GM18508 (cell line): ENCODE measurements at regions not wholly inside any gene's neighbourhood (a gene's known extent, or its start where the extent isn't known, plus 50 kb on each side); places are given as distances from the start of the nearest gene placed in this dataset.
A peak's percentile ranks its signal among the peaks of the same experiment; 100 is the strongest.
"Not testable (repeated sequence)": the region's sequence is repeated elsewhere in the genome, so short reads cannot be mapped to it uniquely, and the experiment has no call there.

Experiments
- ATAC-seq: cut with Tn5 transposase; IDR thresholded peaks from one replicate; pipeline ENCODE4 v1.9.1; 2021; ENCODE audit warnings: moderate number of reproducible peaks; ENCODE audit not compliant: insufficient read depth, unreplicated experiment

GRCh38 chr2:111488451-111488850 is 367.7 kb downstream of the BCL2L11 start:
- ATAC-seq = not testable (repeated sequence)

DNA sequence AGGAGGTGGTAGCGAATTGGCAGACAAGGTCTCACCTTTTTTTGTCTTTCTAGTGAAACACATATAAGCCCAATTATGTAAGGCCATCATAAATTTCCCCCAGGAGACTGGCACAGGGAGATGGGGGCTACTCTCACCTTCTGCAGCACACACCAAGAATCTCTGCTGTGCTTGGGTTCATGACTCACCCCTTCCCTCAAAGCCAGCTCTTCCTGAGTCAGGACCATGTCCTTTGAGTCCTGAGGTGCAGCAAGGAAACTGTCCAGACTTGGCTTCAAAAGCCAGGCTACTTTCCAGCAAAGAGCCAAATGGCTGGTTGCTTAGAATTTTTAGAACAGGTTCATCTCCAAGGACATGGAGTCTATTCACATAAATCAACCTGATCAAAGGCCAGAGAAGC is 368.7 kb downstream of the BCL2L11 start:
- ATAC-seq = not testable (repeated sequence)

DNA sequence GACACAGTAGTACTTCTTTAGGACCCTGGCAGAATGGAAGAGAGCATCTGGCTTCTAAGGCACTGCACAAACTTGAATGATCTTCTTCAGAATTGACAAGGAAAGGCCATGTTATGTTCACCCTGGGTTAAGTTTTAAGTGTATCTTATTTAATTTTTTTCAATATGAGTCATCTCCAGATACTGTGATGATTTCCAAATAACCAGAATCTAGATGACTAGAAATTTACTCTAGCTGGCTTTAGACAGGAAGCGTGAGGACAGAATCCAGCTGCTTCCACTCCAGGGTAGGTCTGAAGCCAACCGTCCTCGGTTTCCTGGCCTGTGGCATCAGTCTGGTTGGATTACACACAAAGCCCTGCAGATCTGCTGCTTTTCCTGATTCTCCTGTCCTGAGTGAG is 370.5 kb downstream of the BCL2L11 start:
- not testable (repeated sequence) for ATAC-seq

GRCh38 chr2:111491614-111492013 is 370.9 kb downstream of the BCL2L11 start:
- not testable (repeated sequence) for ATAC-seq

- ATAC-seq = not testable (repeated sequence)
These were observed 372.4 kb downstream of the BCL2L11 start for GRCh38 chr2:111492995-111493719.

- peak; percentile 60 for ATAC-seq
These were observed 373.0 kb downstream of the BCL2L11 start for GRCh38 chr2:111493720-111494078.

DNA sequence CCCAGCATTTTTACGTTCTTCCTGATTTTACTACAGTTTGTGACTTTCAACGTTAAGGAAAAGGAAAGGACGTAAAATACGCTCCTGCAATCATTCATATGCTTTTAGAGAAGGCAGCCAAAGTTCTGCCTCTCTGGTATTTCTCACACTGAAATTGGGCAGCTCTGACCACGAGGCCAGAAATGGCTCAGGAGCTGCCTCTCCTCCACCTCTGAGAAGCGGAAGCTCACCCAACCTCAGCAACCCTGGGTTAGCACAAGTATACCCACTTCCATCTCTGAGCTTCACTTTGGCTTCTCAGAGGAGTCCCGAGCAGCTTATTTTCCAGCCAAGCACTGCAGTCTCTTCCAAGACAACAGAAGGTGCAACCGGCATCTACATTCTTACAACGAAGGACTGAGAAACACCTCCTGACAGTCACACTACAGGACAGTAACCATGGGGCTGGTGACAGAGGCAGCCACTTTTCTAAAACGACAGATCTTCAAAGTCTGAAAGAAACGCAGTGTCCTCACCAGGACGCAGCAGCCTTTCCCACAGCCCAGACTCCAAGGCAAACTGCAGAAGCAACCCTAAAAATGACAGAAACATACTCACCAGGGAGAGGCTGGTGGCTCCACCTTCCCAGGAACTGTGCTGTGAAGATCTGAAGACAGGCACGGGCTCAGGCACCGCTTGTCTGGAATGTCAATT is 373.7 kb downstream of the BCL2L11 start:
- not testable (repeated sequence) for ATAC-seq

DNA sequence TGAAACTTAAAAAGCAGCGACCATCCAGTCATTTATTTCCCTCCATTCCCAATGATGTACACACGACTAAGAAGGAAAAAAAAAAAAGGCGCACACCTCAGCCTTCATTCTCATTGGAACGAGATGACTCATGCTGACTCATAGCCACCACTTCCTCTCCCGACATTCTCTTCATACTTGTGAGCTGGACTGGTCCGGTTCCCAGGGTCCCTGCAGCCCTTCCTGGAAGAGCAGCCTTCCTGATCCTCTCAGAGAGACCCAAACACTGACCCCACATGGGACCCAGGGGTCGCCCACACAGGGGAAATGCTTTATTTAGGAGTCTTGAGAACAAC is 374.2 kb downstream of the BCL2L11 start:
- not testable (repeated sequence) for ATAC-seq

- not testable (repeated sequence) for ATAC-seq
These were observed 374.9 kb downstream of the BCL2L11 start for GRCh38 chr2:111495636-111496035.

DNA sequence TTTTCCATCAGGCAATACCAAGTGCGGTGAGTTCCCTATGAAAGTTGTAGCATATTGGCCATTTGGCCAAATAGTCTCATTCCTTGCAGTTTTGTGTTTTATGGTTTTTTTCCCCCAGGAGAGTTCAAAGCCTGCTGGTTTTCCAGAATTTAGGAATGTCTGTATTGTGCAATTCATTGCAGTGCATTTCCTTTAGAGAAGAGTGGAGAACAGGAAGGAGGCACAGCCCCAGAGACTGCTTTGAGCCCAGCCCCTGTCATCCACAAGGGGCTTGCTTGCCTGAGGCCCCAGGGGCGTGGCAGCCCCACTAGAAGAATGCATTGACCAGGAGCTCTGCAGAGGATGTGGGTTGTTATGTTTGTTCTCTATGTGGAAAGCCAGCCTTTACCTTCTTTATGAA is 375.5 kb downstream of the BCL2L11 start:
- ATAC-seq = not testable (repeated sequence)

DNA sequence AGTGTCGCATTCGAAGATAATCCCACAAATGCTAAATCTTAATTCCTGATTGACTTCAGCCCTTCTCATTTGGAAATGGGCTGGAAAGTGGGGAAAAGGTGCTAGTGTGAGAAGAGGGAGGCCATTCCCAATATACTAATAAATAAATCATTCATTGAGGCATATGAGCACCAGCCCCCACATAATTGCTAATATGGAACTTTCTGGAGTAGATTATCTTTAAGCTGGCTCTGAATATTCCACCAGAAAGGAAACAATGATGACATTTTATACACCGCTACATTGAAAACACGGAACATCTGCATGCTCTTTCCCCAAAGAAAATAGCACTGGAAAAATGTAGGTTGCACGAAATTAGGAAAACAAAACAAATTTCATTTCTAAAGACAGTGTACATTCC is 376.1 kb downstream of the BCL2L11 start:
- not testable (repeated sequence) for ATAC-seq

GRCh38 chr2:111497270-111497669 is 376.6 kb downstream of the BCL2L11 start:
- ATAC-seq = not testable (repeated sequence)

DNA sequence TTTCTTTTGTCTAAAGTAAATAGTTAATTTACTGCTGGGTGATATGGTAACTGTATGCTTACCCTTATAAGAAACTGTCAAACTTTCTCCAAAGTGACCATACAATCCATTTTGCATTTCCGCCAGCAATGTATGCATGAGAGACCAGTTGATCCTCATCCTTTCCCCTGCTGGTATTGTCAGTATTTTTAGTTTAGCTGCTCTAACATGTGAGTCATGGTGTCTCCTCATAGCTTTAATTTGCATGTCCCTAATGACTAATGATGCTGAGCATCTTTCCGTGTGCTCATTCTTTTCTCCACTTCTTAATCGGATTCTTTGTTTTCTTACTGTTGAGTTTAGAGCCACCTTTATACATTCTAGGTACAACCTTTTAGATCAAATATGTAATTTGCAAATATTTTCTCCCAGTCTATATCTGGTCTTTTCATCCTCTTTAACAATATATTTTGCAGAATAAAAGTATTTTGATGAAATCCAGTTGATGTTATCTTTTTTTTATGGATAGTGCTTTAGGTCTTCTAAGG is 379.9 kb downstream of the BCL2L11 start:
- ATAC-seq = not testable (repeated sequence)

GRCh38 chr2:111503844-111504570 is 380.0 kb downstream of the ANAPC1 start:
- ATAC-seq = not testable (repeated sequence)

GRCh38 chr2:111504571-111504942 is 379.4 kb downstream of the ANAPC1 start:
- not testable (repeated sequence) for ATAC-seq

DNA sequence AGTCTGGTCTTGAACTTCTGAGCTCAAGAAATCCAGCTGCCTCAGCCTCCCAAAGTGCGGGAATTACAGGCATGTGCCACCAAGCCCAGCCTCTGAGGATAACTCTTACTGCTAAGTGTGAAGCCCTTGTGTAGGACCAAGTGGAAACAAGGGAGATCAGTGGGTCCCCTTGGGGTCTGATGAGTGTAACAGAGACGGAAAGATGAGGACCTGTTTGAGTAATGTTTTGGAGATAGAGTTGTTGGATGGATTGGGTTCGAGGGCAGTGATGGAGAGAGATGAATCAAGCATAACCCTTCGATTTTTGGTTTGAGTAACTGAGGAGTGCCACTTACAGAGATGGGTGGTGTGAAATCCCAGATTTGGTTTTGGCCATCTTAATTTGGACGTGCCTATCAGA is 378.7 kb downstream of the ANAPC1 start:
- not testable (repeated sequence) for ATAC-seq

GRCh38 chr2:111506936-111507335 is 377.1 kb downstream of the ANAPC1 start:
- ATAC-seq = peak; percentile 89

DNA sequence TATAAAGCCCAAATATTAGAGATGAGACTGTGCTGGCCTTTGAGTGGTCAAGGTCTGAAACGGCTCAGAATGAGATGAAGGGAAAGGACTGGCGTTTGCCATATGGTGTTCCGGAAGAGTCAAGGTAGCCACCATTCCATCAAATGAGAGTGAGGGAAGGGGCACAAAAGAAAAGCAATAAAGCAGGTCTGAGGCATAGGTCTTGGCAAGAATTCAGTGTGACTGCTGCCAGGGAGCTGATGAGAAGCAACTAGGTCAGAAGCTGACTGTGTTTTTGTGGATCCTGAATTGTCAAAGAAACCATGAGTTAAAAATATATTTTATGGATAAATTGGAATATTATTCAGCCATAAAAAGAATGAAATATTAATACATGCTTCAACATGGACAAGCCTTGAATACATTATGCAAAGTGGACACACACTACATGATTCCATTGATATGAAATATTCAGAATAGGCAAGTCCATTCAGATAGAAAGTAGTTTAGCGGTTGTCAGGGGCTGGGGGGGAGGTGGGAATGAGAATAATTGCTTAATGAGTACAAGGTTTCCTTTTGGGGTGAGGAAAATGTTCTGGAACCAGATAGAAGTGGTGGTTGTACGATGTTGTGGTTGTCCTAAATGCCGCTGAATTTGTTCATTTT is 374.6 kb downstream of the ANAPC1 start:
- not testable (repeated sequence) for ATAC-seq

- not testable (repeated sequence) for ATAC-seq
These were observed 373.6 kb downstream of the ANAPC1 start for GRCh38 chr2:111510384-111510783.

DNA sequence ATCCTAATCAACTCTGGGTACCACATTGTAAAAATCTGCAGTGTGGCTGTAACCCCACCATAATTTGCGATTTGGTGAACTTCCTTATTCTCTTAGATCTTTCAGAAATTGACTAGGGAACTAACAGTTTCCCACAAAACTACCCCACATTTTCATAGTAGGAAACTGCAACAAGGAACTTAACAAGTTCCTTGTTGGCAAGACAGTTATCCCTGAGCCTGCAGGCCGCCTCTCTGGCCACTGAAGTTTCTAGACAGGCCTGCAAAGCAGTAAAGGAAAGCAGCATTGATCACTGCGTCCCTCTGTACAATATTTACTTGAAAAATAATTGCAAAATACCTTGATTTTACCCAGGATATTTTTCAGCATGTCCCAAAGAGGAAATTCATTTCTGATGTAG is 372.9 kb downstream of the ANAPC1 start:
- ATAC-seq = not testable (repeated sequence)
